HG03280 (cell line): ENCODE measurements at regions not wholly inside any gene's neighbourhood (a gene's known extent, or its start where the extent isn't known, plus 50 kb on each side); places are given as distances from the start of the nearest gene placed in this dataset.
"Not testable (repeated sequence)": the region's sequence is repeated elsewhere in the genome, so short reads cannot be mapped to it uniquely, and the experiment has no call there.

Experiments used
- ATAC-seq: cut with Tn5 transposase; IDR thresholded peaks from one replicate; pipeline ENCODE4 v1.9.1; 2021; ENCODE audit warnings: mild to moderate bottlenecking, moderate library complexity; ENCODE audit not compliant: unreplicated experiment

DNA sequence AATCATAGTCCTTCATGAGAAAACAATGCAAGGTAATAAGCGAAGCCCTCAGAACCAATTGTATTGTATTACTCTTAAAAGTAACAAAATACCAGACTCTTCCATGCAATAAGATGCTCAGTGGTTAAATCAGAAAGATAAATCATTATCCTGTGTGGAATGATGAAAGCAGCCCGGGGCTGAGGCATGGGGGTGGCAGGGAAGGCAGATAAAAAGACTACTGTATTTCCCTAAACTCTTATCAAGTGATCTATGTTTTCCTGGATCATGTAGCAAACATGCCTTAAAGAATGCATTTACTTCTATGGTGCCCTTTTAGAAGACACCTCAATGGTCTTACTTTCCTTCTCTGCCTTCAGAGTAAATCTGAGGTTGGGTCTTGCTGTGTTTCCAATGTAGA is 105.6 kb upstream of the DAPK1 start:
- ATAC-seq: no peak

DNA sequence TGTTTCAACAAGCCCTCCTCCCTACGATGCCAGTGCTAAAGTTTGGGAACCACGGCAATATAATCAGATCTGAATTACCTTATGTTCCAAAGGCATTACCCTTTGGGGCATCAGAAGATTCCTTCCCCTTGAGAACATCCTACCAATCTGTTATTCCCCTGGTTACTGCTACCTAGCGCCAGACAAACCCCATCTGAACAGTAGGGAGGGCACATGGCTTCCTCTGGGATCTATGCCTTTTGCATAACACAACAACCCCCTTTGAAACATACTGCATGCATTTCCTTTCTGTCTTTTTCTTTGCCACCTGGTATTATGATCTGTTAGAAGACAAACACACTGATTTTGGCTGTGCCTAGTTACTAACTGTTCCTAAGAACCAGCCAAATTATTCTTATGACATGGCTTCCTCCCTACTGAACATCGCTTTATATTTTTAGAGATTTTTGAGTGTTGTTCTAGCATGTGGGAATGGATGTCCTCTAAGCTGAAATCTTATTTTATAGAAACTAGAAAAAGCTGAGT is 103.9 kb upstream of the DAPK1 start:
- ATAC-seq: no peak

DNA sequence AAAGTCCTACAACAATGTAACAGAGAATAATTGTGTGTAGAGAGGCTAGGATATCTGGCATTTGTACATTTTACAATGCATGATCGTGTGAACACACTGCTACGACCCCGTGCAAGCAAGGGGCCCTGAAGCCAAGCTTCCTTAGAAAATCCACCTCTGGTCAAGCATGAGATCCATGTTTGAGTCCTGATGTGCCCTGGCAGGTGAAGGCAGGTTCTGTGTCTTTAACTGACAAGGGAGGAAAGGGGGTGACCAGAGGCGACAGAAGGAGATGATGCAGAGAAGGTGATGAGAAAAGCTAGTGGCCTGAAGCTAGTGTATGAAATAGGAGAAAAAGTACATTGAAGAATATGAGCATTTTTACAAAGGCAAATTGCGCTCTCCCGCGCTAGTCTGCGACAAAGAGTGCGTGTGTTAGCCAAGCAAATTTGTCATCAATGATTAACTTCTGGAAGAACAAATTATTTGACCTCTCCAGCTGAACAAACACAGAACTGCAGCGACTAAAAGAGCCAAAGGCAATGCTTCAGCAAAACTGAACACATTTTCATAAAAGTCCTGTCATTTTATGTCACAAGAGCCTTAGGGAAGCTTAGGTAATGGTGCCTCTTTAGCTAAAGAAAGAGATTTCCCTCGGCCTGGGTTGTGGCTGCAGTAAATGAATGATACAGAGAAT is 101.7 kb upstream of the DAPK1 start:
- no peak for ATAC-seq

DNA sequence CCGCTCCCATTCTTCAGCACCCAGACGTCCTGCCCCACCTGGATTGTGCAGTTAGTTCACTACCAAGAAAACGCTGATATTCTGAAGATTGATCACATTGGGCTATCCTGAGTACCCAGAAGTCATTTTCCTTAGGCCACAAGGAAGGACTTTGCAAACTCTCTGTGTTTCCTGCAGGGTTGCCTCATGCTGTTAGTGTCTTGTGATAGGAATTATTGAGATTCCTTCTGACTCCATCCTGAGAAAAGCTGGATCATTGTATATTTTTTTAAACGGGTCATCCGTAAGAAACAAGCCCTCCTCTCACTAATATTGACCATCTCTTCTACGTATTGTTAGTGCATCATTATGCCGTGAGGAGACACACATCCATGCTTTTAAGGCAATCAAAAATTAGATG is 96.0 kb upstream of the DAPK1 start:
- no peak for ATAC-seq

DNA sequence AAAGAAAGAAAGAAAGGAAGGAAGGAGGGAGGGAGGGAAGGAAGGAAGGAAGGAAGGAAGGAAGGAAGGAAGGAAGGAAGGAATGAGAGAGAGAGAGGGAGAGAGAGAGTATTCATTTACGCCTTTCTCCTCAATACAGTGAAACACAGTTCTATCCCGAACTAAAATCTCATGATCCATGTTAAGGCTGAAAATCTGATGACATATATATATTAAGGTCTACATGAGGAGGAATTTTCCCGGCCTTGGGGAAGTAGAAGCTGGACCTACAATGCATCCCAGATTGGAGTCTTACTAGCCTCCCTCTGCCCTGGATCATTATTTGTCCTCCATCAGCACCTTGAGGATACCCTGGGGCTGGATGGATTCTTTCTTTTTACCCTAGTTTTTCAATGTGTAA is 95.1 kb upstream of the DAPK1 start:
- no peak for ATAC-seq

DNA sequence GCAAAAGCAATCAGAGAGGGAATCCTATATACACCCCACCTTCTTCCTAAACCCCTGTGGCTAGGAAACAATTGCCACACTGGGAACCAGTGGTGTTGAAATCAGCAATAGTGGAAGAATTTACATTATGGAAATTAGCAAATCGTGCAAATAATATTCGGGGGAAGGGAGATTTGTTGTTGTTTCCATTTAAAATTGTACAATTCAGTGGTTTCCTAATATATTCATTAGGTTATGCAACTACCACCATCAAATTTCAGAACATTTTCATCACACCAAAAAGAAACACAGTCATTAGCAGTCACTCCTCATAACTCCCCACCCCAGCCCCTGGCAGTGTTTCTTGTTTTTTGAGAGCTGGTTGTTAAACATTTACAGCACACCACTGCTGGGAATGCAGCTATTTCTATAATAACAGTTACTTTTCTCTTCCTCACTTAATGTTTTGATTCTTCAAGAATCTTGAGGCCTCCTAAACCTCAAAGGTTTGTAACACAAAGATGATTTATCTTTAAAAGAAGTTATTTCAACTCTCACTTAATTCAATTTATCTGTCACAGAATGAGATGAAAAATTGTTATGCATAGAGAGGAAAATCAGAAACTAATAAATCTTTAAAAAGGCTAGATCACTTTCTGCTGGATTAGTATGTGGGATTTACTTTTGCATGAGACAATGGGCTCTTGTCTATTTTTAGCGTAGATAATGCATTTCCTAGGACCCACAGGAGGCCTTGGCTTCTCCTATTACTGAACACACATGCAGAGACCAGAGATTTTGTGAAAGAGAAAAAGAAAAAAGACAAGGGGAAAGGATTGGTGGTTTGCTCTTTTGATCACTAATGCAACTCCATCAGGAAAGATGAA is 91.8 kb upstream of the DAPK1 start:
- no peak for ATAC-seq

DNA sequence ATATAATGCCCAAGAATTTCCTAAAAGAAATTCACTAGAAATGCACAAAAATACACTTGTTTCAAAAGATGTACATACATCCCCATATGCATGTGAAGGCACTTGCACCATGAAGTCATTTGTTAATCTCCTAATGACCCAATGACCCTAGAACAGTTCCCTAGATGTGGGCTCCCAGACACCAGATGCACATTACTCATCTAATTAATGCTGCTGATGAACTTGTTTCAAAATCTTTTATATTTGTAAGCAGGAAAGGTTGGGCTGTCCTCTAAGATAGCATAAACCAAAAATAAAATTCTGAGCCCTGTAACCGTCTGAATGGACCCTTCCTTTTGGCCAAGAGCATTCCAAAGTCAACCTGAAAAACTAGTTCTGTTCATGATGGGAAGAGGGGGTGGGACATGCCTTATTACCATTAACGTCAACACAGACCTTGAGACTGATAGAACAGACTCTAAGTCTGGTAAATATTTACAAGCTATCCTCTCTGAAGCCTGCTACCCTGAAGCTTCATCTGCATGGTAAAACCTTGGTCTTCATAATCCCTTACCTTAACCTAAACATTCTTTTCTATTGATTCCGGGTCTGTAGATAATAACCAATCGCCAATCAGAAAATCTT is 91.0 kb upstream of the DAPK1 start:
- no peak for ATAC-seq

DNA sequence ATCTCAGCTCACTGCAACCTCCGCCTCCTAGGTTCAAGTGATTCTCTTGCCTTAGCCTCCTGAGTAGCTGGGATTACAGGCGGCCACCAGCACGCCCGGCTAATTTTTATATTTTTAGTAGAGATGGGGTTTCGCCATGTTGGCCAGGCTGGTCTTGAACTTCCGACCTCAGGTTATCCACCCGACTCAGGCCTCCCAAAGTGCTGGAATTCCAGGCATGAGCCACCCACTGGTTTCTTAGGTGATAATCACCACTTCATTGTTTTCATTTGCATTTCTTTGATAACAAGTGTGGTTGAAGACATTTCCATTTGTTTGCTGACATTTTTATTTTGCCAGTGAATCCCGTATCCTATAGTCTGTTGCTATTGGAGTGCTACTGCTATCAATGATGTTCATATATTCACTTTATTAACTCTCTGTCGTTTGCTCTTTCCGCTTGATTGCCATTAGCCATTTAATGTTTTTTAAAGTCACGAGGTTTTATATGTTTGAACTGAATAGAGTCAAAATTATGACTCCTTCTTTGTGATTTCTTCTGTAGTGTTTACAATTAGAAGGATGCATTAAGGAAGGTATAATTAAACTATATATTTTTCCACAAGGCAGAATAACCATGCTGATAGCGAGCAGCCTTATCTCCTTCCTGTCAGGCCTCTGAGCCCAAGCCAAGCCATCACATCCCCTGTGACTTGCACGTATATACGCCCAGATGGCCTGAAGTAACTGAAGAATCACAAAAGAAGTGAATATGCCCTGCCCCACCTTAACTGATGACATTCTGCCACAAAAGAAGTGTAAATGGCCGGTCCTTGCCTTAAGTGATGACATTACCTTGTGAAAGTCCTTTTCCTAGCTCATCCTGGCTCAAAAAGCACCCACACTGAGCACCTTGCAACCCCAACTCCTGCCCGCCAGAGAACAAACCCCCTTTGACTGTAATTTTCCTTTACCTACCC is 87.3 kb upstream of the DAPK1 start:
- ATAC-seq: not testable (repeated sequence)

DNA sequence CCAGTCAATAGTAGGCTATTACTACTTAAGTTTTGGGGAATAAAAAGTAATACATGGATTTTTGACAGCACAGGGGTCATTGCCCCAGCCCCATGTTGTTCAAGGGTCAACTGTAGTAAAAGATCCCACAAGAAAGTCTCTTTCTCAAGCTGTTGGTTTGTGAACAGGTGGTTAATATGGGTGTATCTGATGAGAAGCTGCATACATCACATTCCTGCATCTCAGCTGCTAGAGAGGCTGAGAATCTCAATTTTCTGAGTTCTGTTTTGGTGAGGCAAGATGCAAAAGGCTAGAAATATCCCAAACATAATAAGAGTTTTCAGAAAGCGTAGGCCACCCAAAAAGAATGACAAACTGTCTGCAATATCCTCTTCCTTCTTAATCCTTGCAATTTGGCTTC is 76.8 kb upstream of the DAPK1 start:
- ATAC-seq: no peak

DNA sequence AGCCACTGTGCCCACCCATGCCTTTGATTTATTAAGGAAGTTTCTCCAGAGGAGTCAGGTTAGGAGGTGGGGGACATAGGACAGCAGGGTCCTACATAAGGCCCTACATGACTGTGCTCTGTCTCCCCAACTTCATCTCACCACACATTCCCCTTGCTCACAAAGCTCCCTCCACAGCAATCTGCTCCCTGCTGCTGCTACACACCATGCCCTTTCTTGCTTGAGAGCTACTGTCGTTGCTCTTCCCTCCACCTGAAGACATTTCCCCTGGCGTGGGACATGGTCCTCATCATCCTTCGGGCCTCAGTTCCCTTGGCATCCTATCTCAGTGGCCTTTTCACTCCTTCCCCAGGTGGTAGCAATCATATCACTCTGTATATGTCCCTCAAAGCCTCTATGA is 75.9 kb upstream of the DAPK1 start:
- ATAC-seq: no peak

DNA sequence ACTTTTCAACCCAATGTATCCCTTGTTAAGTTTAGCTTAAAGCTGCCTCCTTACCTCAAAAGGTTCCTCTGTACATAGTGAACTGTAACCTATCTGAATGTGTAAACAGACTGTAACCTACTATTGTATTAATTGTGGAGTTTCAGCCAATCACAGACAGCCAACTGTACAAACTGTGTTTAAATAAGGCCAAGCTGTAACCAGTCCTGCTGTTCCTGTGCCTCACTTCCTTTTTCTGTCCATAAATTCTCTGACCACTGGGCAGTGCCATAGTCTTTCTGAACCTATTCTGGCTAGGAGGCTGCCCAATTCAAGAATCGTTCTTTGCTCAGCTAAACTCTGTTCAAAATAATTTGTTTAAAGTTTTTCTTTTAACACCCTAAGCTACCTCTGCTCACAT is 74.7 kb upstream of the DAPK1 start:
- ATAC-seq: no peak

DNA sequence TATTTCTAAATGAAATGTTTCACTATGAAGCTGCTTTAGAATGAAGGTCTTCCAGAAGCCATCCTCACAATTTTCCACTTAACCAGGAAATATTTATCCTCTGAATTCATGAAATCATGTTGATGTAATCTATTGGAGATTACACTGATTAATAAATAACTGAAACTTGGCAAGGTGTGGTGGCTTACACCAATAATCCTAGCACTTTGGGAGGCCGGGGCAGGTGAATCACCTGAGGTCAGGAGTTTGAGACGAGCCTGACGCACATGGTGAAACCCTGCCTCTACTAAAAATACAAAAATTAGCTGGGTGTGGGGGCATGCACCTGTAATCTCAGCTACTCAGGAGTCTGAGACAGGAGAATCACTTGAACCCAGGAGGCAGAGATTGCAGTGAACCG is 73.8 kb upstream of the DAPK1 start:
- ATAC-seq: not testable (repeated sequence)

DNA sequence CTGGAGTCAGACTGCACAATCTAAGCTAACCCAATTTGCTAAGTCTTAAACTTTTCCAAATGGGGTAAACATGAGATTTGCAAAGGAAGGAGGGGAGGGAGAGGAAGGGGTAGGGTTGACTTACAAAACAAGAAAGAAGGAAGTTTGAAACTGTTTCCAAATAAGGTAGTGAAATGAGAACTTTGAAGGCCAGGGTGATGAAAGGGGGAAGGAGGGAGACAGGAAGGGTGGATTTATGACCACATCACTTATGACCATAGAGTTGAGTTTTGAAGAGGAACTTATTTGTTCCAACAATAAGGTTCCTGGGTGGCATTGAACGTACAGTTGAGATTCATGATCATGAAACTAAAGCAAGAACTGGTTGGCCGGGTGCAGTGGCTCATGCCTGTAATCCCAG is 72.5 kb upstream of the DAPK1 start:
- no peak for ATAC-seq

DNA sequence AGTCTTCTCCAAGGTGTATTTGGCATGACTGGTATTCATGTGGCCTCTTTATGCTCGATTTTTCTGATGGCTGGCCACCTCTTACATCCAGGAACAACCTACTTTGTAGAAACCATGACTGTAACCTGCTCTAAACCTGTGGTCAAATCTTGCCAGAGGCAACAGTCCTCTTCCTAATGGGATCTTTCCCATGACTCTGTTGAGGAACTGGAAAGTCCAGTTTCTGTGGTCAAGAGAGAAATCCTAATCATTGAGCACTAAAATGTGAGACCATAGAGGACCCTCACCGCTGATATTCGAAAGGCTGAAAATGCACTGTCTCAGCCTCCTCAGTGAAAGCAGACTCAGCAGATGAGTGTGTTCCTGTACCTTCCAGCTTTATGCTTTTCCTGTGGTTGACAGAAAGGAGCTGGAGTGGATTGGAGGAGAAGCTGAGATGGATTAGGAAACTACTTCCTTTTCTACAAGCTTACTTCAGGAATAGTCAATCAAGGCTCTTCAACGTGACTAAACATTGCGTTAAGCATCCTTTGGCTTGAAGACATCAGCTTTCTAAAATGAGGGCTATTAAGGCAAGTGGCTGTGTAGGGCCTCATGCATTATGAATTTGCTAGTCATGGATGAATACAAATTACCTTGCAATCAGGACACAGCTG is 69.7 kb upstream of the DAPK1 start:
- no peak for ATAC-seq

DNA sequence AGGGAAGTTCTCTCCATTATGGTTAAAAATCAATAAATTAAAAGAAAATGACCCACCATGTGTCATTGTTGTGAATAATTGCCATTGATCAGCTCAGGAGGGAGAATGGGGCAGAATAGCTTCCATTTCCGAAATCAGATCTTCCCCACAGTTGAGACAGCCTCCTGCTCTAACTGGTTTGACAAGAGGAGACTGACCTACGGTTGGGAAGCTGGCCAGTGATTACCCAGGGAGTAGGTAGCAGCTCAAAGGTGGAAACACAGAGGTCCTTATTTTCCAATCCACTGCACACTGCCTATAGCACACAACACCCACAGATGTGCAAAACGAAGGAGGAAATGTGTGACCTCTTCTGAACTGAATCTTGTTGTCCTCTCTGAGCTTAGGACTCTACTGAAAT is 69.0 kb upstream of the DAPK1 start:
- no peak for ATAC-seq

DNA sequence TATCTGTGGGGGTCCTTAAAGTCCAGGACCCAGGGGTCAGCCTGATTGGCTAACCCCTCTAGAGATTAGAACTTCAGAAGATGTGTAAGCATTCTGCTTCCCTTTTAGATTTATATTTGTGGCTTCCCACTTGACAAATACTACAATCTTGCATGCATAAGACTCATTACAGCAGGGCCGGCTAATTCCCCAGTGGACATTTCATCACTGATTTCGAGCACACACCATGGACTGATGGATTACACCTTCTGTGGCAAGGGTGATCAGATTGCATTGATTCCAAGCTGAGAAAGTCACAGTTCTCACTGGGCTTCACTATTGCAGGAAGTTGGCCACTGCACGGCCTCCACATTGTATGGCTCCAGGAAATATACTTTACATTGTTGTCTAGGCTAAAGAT is 65.8 kb upstream of the DAPK1 start:
- ATAC-seq: no peak

DNA sequence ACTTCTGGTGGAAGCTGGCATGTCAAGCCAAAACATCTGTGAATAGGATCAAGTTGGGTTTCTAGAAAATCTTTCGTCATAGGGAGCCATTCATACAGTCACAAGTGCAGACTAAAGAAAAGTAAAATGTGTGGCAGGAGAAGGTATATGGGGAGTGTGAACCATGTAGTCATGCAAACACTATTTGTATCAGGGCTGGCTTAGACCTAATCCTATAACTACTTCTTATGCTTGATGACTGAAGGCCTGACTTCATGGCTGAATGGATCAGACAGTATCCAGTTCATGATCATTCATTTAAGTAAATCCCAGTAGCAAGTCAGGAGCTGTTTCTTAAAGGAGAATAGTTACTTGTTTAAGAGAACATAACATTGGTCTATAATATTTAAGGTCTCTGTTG is 63.8 kb upstream of the DAPK1 start:
- ATAC-seq: no peak

DNA sequence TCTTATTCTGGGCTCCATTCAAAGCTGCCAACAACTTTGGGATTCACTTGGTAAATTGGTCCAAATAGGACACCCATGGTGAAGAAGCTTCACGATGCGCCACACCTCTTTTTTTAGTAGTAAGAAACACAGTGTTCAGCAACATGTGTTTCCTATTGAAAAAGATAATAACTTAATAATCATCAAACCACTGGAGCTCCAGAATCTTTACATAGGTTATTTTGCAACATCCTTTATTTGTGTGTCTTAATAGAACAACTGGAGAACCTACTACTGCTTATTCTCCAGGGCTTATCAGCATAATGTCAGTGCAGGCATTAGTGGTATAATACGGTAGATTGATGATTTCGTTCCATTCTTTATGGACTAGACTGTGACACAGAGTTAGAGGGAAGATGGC is 63.3 kb upstream of the DAPK1 start:
- ATAC-seq: no peak

DNA sequence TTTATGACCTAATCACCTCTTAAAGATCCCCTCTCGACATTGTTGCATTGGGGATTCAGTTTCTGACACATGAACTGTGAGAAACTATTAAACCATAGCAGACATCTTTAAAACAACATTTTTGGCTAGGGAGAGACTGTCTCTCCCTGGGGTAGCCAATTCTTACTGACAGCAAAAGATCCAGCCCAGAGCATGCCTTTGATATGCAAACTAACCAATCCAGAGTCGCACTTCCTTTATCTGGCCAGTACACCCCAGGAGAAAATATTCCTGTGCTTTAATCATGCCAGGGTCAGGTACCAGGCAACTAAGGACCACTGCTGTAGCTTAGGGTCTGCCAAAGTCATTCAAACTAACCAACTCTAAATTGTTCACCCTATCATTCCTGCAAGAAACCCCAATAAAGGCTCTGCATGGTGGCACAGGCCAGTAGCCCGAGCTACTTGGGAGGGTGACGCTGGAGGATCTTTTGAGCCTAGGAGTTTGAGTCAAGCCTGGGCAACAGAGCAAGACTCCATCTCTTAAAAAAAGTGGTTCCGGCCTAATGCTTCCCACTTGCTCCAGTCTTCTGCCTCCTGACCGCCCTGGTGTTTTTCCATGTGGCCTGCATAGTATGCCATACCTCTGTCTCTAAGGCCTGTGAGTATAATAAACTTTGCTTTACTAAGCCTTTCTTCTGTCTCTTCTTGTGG is 62.3 kb upstream of the DAPK1 start:
- ATAC-seq: no peak

DNA sequence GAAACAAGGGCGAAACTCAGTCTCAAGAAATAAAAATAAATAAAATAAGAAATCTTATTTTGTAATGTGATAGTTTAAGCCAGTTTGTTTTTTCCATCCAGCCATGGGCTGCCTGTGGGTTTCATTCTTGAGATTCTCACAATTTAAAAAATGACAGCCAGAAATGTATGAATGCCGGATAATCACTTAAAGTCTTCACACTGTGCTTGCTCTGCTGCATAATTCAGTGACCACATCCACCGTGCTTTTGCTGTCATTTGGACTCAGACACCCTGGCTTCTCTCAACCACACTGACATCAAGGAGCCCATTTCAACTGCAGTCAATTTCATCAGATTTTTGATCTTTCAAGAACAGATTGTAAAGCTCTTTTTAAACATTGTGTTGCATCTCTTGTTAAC is 61.0 kb upstream of the DAPK1 start:
- no peak for ATAC-seq
